Ovary (tissue), 7 donors: ENCODE measurements at regions not wholly inside any gene's neighbourhood (a gene's known extent, or its start where the extent isn't known, plus 50 kb on each side); places are given as distances from the start of the nearest gene placed in this dataset.

Experiments used
- DNase-seq, 5 donors: peaks; one replicate each; pipeline ENCODE4 v3.0.0-alpha.2; 2019 to 2020
- H3K27ac ChIP-seq, 2 donors: fragments of 200-600 bp; one replicate each; pipeline versions ENCODE4 v1.5.1 to v1.8.0; 2019 to 2022
- H3K27me3 ChIP-seq: fragments of 200-600 bp; one replicate; pipeline ENCODE4 v1.8.0; 2022
- H3K36me3 ChIP-seq: fragments of 200-600 bp; sonication (generic); one replicate; pipeline ENCODE4 v1.5.1; 2019
- H3K4me1 ChIP-seq: one replicate; pipeline ENCODE4 v1.8.1; 2013; ENCODE audit warnings: mild to moderate bottlenecking, moderate library complexity; ENCODE audit not compliant: insufficient read depth
- H3K4me3 ChIP-seq: fragments of 200-600 bp; sonication (generic); one replicate; pipeline ENCODE4 v1.5.1; 2017
- H3K9me3 ChIP-seq, 2 donors: fragments of 200-600 bp in 1 of 2; sonication (generic) in 1 of 2; one replicate each; pipeline versions ENCODE4 v1.5.1 to v1.8.1; 2013 to 2019; ENCODE audit warnings: mild to moderate bottlenecking in 1 of 2, moderate library complexity in 1 of 2
- EP300 ChIP-seq: sonication (generic); formaldehyde crosslinking; IDR thresholded peaks from one replicate; pipeline ENCODE4 v1.6.1; 2017; ENCODE audit warnings: antibody characterized with exemption
- POLR2A ChIP-seq: fragments of 450-650 bp; IDR thresholded peaks from one replicate; pipeline ENCODE4 v1.6.1; 2017; ENCODE audit warnings: antibody characterized with exemption, mild to moderate bottlenecking, moderate library complexity
- WGBS, 3 donors: extraction: QIAGEN DNeasy Blood & Tissue Kit in 1 of 3; methylation state at CpG; one replicate each; pipeline versions ENCODE4 v1.1.5 to v1.1.7; 2013 to 2017; 5-methylcytosine and 5-hydroxymethylcytosine counted together
- intact Hi-C, 4 donors: fragments of 100-400 bp; cut with DNase I; formaldehyde crosslinking; loops; one replicate each; pipeline versions ENCODE4 v1.11.0 to v1.15.1; 2022 to 2023
- TF ChIP-seq, protein P1 (sequence below), 3 donors: fragments of 450-650 bp in 2 of 3; fragments of 200-600 bp in 1 of 3; IDR thresholded peaks; one replicate each; pipeline versions ENCODE4 v1.5.1 to v1.8.0; 2016 to 2022; ENCODE audit warnings: antibody characterized with exemption in 3 of 3, mild to moderate bottlenecking in 1 of 3
- donor health status: DM: no; HTN: no; CAD: no; lungs with moderate emphysema.
- donor health status: DM: no; HTN: no; CAD: no.
- donor health status: Bipolar disorder and iron deficiency.
- donor health status: DM: no; HTN: no; CAD: no.
- donor health status: DM: yes; HTN: yes; CAD: no.

DNA sequence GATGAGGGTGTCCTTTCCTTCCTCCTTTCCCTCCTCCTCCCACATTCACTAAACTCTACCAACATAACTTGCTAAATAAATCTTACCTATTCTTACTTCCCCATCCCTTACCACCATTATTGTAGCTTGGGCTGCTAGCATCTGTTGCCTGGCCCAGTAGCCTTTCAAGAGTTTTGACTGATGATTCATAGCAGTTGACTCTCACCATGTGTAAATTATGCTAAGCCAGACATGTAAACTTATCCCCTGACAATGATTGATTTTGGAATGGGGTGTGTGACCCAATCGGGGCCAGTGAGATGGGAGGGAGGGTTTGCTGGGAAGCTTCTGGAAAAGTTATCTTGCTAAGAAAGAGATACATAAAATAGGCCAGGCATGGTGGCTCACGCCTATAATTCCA, 161.8 kb upstream of the SPRY4 start:
- no peak for TF ChIP-seq EP300
- Histone ChIP-seq H3K27ac (no peak overlapping the region), H3K9me3 (peaks cover 0 to 4% of the 10 kb centered on the region in 2 donors), H3K36me3 (no peaks in the 10 kb centered on the region), H3K27me3 (no peaks in the 10 kb centered on the region), H3K4me3 (no peak overlapping the region), H3K4me1 (peaks cover 2% of the 10 kb centered on the region)
- 63 to 74% (median 70%) methylated on average over 2 of the region's 2 CpGs for WGBS, 3 donors
- DNase-seq = no peak
- intact Hi-C loops = no loop called here

GRCh38 chr5:142486020-142486419, 161.2 kb upstream of the SPRY4 start:
- Histone ChIP-seq H3K27me3 (no peaks in the 10 kb centered on the region), H3K9me3 (peaks cover 0 to 4% of the 10 kb centered on the region in 2 donors), H3K4me1 (peaks cover 2% of the 10 kb centered on the region), H3K36me3 (no peaks in the 10 kb centered on the region), H3K27ac (no peak overlapping the region), H3K4me3 (no peak overlapping the region)
- WGBS, 3 donors = 67 to 100% (median 71%) methylated on average over 2 of the region's 2 CpGs
- TF ChIP-seq, protein P1, sequence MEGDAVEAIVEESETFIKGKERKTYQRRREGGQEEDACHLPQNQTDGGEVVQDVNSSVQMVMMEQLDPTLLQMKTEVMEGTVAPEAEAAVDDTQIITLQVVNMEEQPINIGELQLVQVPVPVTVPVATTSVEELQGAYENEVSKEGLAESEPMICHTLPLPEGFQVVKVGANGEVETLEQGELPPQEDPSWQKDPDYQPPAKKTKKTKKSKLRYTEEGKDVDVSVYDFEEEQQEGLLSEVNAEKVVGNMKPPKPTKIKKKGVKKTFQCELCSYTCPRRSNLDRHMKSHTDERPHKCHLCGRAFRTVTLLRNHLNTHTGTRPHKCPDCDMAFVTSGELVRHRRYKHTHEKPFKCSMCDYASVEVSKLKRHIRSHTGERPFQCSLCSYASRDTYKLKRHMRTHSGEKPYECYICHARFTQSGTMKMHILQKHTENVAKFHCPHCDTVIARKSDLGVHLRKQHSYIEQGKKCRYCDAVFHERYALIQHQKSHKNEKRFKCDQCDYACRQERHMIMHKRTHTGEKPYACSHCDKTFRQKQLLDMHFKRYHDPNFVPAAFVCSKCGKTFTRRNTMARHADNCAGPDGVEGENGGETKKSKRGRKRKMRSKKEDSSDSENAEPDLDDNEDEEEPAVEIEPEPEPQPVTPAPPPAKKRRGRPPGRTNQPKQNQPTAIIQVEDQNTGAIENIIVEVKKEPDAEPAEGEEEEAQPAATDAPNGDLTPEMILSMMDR (IDR thresholded peaks at IDR 0.05) = no peak
- TF ChIP-seq POLR2A (no peak), EP300 (no peak)
- DNase-seq = no peak
- intact Hi-C loops = no loop called here

DNA sequence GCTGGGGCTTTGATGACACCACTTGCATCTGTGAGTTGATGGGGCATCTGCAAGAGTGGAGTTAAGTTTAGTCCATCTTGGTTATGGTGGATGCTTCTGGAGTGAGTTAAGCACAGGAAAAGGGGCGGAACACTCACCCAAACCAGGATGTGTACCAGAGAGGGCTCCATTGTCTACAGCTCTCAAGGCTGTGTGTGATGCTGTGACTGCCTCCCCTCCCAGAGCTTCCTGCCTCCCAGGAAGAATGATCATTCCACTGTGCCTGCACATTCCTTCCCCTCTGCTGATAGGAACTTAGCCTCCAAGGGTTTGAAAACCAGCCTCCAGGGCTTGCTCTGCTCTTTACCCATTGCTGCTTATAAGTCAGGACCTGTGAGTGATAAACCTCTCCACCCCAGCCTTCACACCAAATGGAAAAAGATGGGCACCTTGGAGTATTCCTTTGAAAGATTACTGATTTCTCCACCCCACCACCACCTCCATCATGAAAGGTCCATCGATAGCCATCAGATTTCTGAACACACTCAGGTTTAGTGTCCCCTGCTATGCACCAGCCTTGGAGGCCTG, 160.1 kb upstream of the SPRY4 start:
- TF ChIP-seq, protein P1 (IDR thresholded peaks at IDR 0.05) = no peak
- TF ChIP-seq POLR2A (no peak), EP300 (no peak)
- 93 to 95% (median 95%) methylated on average over 2 of the region's 2 CpGs for WGBS, 3 donors
- no peak overlapping the region for H3K4me3 ChIP-seq
- DNase-seq = no peak
- peaks cover 0 to 4% of the 10 kb centered on the region in 2 donors for H3K9me3 ChIP-seq
- H3K36me3 ChIP-seq = no peaks in the 10 kb centered on the region
- no peaks in the 10 kb centered on the region for H3K4me1 ChIP-seq
- intact Hi-C loops = no loop called here
- H3K27ac ChIP-seq = no peak overlapping the region
- no peaks in the 10 kb centered on the region for H3K27me3 ChIP-seq

GRCh38 chr5:142482207-142482606, 157.4 kb upstream of the SPRY4 start:
- TF ChIP-seq, protein P1 (IDR thresholded peaks at IDR 0.05) = no peak
- TF ChIP-seq EP300 = no peak
- no peak for TF ChIP-seq POLR2A
- Histone ChIP-seq H3K27ac (no peak overlapping the region), H3K36me3 (no peaks in the 10 kb centered on the region), H3K4me1 (no peaks in the 10 kb centered on the region), H3K27me3 (no peaks in the 10 kb centered on the region), H3K9me3 (peaks cover 0 to 4% of the 10 kb centered on the region in 2 donors), H3K4me3 (no peak overlapping the region)
- 92 to 98% (median 96%) methylated on average over 2 of the region's 2 CpGs for WGBS, 3 donors
- intact Hi-C loops = no loop called here
- DNase-seq = no peak

DNA sequence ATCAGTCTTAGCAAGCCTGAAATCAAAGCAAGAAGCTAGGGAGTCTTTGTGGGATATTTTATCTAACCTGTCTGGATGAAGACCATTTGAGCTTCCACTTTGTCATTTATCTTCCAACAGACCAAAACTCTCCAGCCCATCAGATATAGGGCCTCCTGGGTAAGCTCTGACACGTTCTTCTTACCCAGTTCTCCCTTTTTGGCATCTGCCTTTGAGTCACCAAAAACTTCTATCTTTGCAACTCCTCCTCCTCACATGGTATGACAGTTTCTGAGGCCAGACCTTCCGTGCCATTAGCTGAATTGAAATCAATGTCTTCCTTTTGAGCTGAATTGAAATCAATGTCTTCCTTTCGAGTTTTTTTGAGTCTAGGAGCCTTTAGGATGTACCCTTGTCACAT, 156.6 kb upstream of the SPRY4 start:
- H3K27ac ChIP-seq = no peak overlapping the region

More for the DNA sequence above, 156.6 kb upstream of the SPRY4 start:
- Histone ChIP-seq H3K9me3 (peaks cover 0 to 4% of the 10 kb centered on the region in 2 donors), H3K4me3 (no peak overlapping the region), H3K36me3 (no peaks in the 10 kb centered on the region), H3K4me1 (no peaks in the 10 kb centered on the region), H3K27me3 (no peaks in the 10 kb centered on the region)
- intact Hi-C loops = no loop called here
- no peak for DNase-seq
- 83 to 88% (median 86%) methylated on average over 3 of the region's 3 CpGs for WGBS, 3 donors
- no peak for TF ChIP-seq EP300
- TF ChIP-seq, protein P1 (IDR thresholded peaks at IDR 0.05) = no peak
- TF ChIP-seq POLR2A = no peak
